Stimulated activated CD4-positive, alpha-beta T cell treated with anti-CD3 and anti-CD28 coated beads, TNF-alpha, amount 100 ng/mL, for 4 hours (primary cell): ENCODE measurements at regions not wholly inside any gene's neighbourhood (a gene's known extent, or its start where the extent isn't known, plus 50 kb on each side); places are given as distances from the start of the nearest gene placed in this dataset.
"Not testable (repeated sequence)": the region's sequence is repeated elsewhere in the genome, so short reads cannot be mapped to it uniquely, and the experiment has no call there.

Experiments
- DNase-seq, 3 experiments: peaks; one replicate each; pipeline ENCODE4 v3.0.0-alpha.2; 2020; ENCODE audit warnings: low read depth in 3 of 3

DNA sequence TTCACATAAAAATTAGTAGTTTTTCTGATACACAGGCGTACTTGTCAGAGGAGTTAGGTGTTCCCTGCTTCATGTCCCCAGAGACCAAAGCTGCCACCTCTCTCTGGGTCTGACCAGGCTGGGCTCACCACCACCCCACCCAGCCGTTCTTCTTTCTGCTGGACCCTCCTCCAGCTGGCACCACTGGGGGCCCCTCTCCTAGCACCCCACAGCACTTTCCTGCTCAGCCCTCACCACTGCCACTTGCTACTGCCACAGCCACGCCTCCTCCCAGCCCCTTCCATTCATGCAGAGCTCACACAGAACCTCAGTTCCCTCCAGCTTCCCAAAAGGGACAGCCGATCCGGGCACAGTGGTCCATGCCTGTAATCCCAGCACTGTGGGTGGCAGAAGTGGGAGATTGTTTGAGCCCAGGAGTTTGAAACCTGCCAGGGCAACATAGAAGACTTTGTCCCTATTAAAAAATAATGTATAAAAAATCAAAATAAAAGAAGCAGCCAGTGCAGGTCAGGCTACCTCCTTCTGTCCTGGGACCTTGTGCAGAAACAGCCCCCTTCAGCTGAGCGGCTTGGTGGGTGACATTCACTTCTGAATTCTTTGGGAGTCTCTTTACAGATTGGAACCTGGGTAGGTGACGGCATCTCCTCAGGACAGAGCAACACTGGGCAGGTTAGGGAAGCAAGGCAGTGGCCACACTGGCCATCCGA is 208.3 kb downstream of the TOMM20 start:
- DNase-seq, result no peak

DNA sequence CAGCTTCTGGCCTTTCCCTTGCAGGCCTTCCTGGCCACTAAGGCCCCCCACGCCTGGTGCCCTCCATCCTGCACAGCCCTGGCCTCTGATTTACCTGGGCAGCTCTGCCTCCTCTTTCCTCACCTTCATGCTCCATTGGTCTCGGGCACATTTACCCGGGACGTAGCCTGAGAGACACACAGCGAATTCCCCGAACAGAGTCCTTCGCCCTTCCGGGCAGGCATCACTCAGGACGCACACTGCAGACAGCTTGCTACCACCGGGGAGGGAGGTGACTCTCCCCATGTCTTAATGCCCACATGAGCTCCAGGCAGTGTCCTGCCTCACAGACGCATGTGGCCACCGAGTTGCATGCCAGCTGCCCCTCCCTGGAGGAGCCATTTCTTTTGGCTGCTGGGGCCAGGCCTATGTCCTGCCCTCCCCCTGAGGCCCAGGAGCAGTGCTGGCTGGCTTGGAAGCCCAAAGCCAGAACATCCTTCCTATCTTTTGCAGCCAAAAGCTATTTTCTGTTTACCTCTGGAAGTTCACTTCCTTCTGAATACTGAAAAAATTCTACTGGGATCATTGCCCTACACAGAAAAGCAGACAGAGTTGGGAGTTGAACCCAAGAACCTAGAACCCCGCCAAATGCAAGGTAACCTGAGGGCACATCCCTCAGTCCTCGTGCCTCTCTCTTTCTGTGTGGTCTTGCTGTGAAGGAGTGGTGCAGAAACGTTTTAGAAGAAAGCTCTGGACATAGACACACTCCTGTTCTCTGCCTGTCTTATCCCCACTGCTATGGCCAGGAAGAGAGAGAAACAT is 209.5 kb downstream of the TOMM20 start:
- DNase-seq, result no peak

DNA sequence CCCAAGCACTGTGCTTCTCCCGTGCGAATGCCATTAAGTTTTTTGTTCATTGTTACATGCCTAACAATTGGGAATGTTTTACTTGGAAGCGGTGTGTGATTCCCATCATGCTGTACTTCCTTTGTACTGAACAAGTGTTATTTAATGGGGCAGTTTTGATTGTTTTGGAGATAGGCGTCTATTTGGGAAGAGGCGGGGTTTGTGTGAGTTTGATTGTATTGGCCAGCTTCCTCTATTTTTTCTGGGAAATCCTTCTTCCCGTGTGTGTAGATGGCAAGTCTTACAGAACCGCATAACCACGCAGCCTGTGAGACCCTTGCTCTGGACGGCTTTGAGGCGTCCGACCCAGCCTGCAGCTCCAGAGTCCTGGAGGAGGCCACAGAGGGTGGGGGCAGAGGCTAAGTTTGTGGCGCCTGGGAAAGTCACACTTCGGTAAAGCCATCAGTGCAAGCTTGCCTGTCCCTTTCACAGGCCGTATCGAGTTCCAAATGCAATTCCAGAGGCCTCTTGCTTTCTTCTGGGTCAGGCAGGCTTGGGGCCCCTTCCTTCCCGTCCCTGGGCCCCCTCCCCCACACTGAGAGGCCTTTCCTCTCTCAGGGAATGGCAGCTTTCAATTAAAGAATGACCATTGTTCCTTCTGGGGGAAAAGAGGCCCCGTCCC is 210.3 kb downstream of the TOMM20 start:
- no peak for DNase-seq

GRCh38 chr1:234917495-234918180 is 211.0 kb downstream of the TOMM20 start:
- no peak for DNase-seq

DNA sequence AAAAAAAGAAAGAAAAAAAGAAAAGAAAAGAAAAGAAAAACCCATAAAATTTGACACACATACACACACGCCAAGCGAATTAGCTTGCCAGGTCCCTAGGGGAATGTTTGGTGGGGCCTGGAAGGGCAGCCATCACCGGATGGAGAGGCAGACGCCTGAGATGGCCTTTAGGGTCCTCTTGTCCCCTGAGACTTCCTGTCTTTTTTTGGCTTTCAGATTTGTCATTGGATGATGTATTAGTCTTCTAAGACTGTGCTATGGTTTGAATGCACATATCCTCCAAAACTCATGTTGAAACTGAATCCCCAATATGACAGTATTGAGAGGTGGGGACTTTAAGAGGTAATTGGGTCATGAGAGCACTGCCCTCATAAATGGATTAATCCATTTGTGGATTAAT is 211.8 kb downstream of the TOMM20 start:
- DNase-seq, result no peak

- DNase-seq, result no peak
Observed at GRCh38 chr1:234915924-234916675, 212.5 kb downstream of the TOMM20 start.

- DNase-seq, result no peak
Observed at GRCh38 chr1:234914606-234915290, 213.9 kb downstream of the TOMM20 start.

GRCh38 chr1:234913771-234914170 is 214.9 kb downstream of the TOMM20 start:
- no peak for DNase-seq

DNA sequence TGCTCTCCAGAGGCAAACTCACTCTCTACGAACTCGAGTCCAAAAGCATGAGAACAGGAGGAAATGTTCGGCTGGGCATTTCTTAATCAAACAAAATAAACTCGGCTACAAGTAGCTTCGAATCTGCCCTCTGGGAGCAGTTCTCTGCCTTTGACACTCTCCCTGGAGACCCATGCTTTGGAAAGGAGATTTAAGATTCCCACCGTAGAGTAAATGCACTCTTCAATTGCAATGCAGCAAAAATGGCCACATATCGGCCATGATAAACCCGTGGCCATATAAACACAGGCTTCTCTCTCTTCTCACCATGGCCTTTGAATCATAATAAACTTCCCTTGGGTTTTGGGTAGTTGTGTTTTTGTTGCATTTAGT is 215.4 kb downstream of the TOMM20 start:
- no peak for DNase-seq

DNA sequence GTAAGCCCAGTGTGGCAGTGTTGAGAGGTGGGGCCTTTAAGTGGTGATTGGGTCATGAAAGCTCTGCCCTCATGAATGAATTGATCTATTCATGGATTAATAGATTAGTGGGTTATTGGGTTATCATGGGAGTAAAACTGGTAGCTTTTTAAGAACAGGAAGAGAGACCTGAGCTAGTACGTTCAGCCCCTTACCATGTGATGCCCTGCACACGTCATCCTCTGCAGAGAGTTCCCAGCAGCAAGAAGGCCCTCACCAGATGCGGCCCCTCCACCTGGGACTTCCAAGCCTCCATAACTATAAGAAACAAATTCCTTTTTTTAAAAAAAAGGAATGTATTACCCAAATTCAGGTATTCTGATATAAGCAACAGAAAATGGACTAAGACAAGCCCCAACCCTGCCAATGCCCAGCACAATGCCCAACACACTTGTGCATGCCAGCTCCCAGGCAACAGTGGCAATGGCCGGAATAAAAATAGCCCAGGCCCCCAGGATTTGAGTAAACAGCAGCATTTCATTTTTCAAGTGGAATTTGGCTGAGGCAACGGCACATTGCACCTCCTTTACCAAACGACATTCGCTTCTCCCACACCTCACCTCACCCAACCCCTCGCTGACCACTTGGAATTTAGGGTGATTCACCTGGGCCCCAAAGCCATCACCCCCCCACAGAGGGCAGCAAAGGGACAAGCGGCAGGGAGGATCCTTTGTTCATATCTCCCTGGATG is 215.9 kb downstream of the TOMM20 start:
- DNase-seq, result no peak

DNA sequence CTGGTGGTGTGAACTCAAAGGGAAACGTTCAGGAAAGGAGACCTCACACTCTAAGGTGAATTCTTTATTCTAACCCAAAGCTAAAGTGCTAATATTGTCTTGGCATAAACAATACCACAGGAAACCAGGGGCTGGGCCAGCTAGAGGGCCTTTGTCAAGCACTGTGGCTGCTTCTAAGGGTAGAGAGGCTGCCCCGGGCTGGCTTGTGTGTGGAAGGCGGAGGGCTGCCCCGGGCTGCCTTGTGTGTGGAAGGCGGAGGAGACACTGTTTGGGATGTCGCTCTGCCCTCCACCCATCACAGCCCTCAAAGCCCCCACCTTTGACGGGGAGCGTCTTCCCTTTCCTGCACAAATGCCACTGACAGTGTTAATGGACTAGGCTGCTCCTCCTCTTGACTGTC is 216.8 kb downstream of the TOMM20 start:
- no peak for DNase-seq

DNA sequence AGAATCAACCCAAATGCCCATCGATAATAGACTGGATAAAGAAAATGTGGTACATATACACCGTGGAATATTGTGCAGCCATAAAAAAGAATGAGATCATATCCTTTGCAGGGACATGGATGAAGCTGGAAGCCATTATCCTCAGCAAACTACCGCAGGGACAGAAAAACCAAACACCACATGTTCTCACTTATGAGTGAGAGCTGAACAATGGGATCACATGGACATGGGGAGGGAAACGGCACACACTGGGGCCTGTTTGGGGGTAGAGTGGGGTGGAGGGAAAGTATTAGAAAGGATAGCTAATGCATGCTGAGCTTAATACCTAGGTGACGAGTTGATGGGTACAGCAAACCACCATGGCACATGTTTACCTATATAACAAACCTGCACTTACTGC is 217.5 kb downstream of the TOMM20 start:
- DNase-seq, result not testable (repeated sequence)

DNA sequence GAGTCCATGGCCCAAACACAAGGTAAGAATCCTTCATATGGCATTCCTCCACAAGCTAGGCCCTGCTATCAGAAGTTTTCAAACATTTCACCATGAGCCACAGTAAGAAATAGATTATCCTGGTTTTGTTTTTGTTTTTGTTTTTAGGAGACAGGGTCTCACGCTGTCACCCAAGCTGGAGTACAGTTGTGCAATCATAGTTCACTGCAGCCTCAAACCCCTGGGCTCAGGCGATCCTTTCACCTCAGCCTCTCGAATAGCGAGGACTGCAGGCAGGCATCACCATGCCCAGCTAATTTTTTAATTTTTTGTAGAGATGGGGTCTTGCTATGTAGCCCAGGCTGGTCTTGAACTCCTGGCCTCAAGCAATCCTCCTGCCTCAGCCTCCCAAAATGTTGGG is 218.8 kb downstream of the TOMM20 start:
- DNase-seq, result no peak

DNA sequence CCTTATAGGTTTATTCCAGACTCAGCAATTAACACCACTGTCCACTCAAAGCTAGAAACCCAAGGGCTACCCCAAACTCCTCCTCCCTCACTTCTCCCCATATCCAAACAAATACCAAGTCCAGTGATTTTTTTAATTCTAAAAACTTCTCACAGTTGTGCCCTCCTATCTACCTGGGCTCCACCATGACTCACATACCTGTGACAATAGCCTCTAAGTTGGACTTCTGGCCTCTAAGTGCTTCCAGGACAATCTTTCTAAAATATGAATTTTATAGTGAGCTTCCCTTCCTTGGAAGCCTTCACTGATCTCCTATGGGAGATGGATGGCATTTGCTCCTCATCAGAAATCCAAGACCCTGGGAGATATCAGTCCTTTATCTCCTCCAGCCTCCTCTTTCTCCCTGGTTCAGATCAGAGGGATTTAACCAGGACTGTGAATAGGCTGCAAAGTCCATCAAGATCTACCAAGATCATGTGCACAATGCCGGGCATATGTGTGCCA is 219.3 kb downstream of the TOMM20 start:
- no peak for DNase-seq

GRCh38 chr1:234908571-234908970 is 220.1 kb downstream of the TOMM20 start:
- no peak for DNase-seq

DNA sequence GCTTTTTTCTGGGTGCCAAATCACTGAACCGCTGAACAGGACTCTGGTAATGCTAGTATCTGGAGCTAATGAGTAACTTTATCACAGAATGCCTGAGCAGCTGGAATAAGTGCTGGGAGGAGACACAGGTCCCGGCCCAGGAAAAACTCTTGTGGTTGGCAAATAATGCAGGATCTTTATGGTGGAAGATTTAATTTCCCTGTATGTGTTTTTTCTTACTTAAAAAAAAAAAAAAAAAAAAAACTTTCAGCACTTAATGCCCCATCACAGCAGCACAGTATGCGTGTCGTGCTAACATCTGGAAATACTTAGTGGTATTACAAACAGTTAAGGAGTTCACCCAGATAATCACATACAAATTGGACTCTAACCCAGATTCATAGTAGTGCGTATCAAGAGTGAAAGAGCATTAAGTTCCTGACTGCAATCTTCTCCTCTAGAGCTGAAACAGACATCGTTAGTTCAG is 220.7 kb downstream of the TOMM20 start:
- DNase-seq, result no peak

- DNase-seq, result no peak
Observed at GRCh38 chr1:234907208-234907939, 221.3 kb downstream of the TOMM20 start.

DNA sequence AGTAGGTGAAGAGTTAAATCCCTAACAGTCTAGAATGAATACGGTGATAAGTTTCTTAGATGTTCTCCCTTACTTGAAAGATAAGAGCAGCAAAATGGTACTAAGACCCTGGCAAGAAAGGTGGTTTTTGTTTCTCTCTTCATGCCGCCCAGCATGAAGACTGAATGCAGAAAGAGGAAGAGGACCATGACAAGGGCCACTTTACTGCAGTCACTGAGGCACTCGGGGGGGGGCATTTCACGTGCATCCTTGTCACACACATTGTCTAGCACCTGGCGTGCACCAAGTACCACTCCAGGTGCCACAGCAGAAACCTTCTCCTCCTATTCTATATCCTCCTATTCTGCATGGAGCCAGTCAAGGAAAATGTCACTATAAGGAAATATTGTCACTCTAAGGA is 222.0 kb downstream of the TOMM20 start:
- no peak for DNase-seq
